GM18520 (cell line): ENCODE measurements at regions not wholly inside any gene's neighbourhood (a gene's known extent, or its start where the extent isn't known, plus 50 kb on each side); places are given as distances from the start of the nearest gene placed in this dataset.
"Not testable (repeated sequence)": the region's sequence is repeated elsewhere in the genome, so short reads cannot be mapped to it uniquely, and the experiment has no call there.

Experiments
- ATAC-seq: cut with Tn5 transposase; IDR thresholded peaks from one replicate; pipeline ENCODE4 v1.9.1; 2021; ENCODE audit not compliant: unreplicated experiment

DNA sequence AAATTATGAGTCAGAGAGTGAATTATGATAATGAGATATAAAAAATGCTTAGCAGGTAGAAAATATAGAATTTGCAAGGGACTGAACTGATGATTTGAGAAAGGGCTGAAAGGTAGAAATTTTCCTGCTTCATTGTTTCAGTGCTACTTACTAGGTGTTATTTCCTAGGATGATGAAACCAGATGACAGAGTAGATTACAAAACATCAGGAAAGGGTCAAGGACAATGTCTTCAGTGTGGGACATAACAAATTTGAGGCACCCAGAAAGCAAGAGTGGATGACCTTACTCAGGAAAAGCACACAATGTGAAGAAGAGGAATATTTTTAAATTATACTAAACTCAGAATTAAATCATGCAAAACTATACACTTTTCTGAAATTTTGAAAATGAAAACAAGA lies 102.1 kb downstream of the SHCBP1 start:
- ATAC-seq, result no peak

GRCh38 chr16:46496701-46497100 lies 124.5 kb downstream of the SHCBP1 start:
- ATAC-seq, result no peak

DNA sequence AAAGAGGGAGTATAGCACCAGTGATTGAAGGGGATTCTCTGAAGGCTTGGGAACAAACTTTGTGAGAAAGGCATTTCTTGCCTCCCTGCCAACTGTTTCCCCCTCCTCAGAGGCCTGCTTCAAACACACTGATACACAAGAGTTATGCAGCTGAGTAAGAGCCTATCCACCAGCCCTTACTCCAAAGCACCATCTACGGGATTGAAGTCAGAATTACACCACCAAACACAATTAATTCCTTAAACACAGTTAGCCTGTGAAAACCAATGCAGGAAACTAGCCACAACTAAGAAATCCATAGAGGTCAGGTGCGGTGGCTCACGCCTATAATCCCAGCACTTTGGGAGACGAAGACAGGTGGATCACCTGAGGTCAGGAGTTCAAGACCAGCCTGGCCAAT lies 138.3 kb downstream of the SHCBP1 start:
- no peak for ATAC-seq

DNA sequence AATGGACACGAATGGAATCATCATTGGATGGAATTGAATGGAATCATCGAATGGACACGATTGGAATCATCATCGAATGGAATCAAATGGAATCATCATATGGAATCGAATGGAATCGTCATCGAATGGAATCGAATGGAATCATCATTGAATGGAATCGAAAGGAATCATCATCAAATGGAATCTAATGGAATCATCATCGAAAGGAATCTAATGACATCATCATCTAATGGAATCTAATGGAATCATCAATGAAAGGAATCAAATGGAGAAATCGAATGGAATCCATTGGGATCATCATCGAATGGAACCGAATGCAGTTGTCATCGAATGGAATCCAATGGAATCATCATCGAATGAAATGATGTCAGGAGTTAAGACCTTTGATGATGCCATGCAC lies 154.9 kb downstream of the SHCBP1 start:
- ATAC-seq, result no peak

- not testable (repeated sequence) for ATAC-seq
Observed at GRCh38 chr16:46454801-46455200, 166.4 kb downstream of the SHCBP1 start.

DNA sequence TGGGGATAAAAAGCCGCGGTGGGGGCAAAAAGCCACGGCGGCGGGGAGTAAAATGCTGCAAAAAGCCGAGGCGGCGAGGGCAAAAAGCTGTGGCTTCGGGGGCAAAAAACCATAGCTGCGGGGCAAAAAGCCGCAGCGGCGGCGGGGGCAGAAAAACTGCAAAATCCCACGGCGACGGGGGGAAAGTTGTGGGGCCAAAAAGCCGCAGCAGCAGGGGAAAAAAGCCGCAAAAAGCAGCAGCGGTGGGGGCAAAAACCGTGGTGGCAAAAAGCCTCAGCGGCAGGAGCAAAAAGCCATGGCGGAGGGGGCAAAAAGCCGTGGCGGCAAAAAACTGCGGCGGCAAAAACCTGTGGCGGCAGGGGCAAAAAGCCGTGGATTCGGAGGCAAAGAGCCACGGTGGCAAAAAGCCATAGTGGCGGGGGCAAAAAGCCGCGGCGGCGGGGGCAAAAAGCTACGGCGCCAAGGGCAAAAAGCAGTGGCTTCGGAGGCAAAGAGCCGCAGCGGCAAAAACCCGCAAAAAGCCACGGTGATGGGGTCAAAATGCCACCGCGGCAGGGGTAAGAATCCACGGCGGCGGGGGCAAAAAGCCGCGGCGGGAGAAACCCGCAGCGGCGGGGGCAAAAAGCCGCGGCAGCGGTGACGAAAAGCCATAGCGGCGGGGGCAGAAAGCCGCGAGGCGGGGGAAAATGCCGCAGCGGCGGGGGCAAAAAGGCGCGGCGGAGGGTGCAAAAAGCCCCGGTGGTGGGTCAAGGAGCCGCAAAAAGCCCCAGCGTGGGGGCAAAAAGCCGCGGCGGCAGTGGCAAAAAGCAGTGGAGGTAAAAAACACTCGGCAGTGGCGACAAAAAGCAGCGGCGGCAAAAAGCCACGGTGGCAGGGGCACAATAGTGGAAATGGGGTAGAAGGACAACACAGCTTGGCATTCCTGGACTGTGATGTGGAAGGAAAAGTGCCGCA lies 192.8 kb downstream of the SHCBP1 start:
- no peak for ATAC-seq

DNA sequence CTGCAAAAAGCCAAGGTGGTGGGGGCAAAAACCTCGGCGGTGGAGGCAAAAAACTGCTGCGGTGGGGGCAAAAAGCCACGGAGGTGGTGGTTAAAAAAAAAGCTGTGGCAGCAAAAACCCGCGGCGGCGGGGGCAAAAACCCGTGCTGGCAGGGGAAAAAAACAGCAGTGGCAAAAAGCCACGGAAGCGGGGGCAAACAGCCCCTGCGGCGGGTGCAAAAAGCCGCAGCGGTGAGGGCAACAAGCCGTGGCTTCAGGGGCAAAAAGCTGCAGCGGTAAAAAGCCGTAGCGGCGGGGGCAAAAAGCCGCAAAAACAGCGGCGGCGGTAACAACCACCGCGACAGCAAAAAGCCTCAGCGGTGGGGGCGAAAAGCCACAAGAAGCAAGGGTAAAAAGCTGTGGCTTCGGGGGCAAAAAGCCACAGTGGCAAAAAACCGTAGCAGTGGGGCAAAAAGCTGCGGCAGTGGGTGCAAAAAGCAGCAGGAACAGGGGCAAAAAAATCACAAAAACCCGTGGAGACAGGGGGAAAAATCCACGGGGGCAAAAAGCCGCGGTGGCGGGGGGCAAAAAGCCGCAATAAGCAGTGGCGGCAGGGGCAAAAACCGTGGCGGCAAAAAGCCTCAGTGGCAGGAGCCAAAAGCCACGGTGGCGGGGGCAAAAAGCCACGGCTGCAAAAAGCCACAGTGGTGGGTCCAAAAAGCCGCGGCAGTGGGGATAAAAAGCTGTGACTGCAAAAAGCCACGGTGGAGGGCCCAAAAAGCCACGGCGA lies 193.7 kb downstream of the SHCBP1 start:
- no peak for ATAC-seq

GRCh38 chr16:46426336-46426735 lies 194.8 kb downstream of the SHCBP1 start:
- ATAC-seq, result no peak

DNA sequence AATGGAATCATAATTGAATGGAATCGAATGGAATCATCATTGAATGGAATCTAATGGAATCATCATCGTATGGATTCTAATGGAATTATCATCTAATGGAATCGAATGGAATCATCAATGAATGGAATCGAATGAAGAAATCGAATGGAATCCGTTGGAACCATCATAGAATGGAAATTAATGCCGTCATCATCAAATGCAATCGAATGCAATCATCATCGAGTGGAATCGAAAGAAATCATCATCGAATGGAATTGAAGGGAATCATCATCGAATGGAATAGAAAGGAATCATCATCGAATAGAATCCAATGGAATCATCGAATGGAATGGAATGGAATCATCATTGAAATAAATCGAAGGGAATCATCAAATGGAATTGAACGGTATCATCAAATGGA lies 217.2 kb downstream of the SHCBP1 start:
- no peak for ATAC-seq

- not testable (repeated sequence) for ATAC-seq
Observed at GRCh38 chr16:46398559-46398958, 222.6 kb downstream of the SHCBP1 start.

DNA sequence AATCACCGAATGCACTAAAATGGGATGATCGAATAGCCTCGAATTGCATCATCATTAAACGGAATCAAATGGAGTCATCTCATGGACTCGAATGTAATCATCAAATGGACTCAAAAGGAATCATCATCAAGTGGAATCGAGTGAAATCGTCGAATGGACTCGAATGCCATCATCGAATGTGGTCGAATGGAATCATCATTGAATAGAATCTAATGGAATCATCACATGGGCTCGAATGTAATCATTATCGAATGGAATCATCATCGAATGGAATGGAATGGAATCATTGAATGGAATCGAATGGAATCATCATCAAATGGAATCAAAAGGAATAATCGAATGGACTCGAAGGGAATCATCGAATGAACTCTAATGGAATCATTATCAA lies 224.3 kb downstream of the SHCBP1 start:
- ATAC-seq, result not testable (repeated sequence)

DNA sequence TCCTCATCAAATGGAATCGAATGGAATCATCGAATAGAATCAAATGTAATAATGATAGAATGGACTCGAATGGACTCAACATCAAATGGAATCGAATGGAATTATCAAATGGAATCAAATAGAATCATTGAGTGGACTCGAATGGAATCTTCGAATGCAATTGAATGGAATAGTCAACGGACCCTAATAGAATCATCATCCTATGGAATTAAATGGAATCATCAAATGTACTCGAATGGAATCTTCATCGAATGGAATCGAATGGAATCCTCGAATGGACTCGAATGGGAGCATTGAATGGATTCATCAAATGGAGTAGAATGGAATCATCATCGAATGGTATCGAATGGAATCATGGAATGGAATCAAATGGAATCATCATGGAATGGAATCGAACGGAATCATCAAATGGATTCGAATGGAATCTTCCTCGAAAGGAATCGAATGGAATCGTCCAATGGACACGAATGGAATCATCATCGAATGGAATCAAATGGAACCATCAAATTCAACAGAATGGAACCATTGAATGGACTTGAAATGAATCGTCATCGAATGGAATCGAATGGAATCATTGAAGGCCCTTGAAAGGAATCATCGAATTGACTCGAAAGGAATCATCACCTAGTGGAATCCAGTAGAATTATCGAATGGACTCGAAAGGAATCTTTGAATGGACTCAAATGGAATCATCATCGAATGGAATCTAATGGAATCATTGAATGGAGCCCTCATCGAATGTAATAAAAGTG lies 224.9 kb downstream of the SHCBP1 start:
- not testable (repeated sequence) for ATAC-seq

- ATAC-seq, result not testable (repeated sequence)
Observed at GRCh38 chr16:46395391-46395921, 225.7 kb downstream of the SHCBP1 start.

- not testable (repeated sequence) for ATAC-seq
Observed at GRCh38 chr16:46394963-46395362, 226.2 kb downstream of the SHCBP1 start.

GRCh38 chr16:46394149-46394548 lies 227.0 kb downstream of the SHCBP1 start:
- ATAC-seq, result not testable (repeated sequence)

GRCh38 chr16:46392930-46393722 lies 228.1 kb downstream of the SHCBP1 start:
- not testable (repeated sequence) for ATAC-seq

- not testable (repeated sequence) for ATAC-seq
Observed at GRCh38 chr16:46390660-46391462, 230.3 kb downstream of the SHCBP1 start.

DNA sequence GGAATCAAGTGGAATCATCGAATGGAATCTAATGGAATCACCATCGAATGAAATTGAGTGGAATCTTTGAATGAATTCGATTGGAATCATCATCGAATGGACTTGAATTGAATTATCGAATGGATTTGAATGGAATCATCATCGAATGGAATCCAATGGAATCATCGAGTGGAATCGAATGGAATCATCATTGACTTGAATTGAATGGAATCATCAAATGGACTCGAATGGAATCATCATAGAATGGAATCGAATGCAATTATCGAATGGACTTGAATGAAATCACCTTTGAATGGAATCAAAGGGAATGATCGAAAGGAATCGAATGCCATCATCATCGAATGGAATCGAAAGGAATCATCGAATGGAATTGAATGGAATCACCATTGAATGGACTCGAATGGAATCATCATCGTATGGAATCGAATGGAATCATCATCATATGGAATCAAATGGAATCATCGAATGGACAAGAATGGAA lies 231.6 kb downstream of the SHCBP1 start:
- ATAC-seq, result not testable (repeated sequence)

GRCh38 chr16:46388939-46389491 lies 232.2 kb downstream of the SHCBP1 start:
- ATAC-seq, result not testable (repeated sequence)
